ENCODE measurements at regions not wholly inside any gene's neighbourhood (a gene's known extent, or its start where the extent isn't known, plus 50 kb on each side); places are given as distances from the start of the nearest gene placed in this dataset.

DNA sequence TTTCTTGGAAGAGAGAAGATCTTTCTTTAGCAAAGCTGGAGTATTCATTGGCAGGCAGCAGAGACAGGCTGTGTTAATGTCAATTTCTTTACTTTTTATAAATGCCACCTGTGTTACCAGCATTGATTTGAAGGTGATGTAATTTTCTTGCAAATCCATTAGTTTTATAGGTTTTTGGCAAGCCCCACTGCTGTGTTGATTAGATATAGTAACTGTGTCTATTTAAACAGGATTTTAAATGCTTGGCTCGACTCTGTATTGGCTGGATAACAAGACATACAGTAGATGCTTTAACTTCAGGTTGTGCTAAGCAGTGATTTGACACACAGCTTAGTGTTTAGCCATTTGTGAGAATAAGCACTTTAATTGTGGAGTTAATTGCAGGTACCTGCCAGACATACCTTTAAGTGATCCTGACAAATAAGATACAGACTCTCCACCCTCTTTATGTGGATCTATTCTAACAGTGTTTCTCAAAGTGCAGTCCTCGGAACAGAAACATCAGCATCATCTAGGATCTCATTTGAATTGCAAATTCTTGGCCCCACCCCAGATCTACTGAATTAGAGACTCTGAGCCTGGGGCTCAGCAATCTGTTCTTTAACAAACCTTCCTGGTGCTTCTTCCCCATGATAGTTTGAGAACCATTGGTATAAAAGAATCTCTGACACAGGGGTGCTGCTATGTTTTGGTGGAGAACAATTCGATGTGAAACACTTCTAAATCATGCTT is 397.5 kb downstream of the HDGFL1 start:
- Histone ChIP-seq H3K27me3 (ENCODE audit: control insufficient read depth in 1 of 2, insufficient read depth in 2 of 2, low read length in 2 of 2) (no peaks in the 10 kb centered on the region), H3K4me1 (ENCODE audit: insufficient read depth, low read length) (no peaks in the 10 kb centered on the region), H3K9ac (ENCODE audit: insufficient read depth, low read depth, low read length) (no peak overlapping the region), H2AFZ (ENCODE audit: low read length) (no peak overlapping the region), H3K36me3 (replicated peaks in 1 of 2; ENCODE audit: control insufficient read depth in 1 of 2, insufficient read depth in 2 of 2, low read length in 2 of 2) (no peaks in the 10 kb centered on the region), H3K9me3 (ENCODE audit: low read length) (peaks cover 88% of the 10 kb centered on the region), H3K27ac (ENCODE audit: extremely low read length, insufficient read depth, low read length) (no peak overlapping the region), H3K4me3 (replicated peaks in 1 of 3; ENCODE audit: insufficient read depth in 1 of 3, low read depth in 2 of 3, low read length in 3 of 3) (no peak overlapping the region), H4K20me1 (ENCODE audit: insufficient read depth, low read length) (no peaks in the 10 kb centered on the region), H3K79me2 (ENCODE audit: insufficient read depth, low read length) (no peaks in the 10 kb centered on the region), H3K4me2 (ENCODE audit: low read depth, low read length) (no peak overlapping the region)
- CTCF ChIA-PET (ENCODE audit: low intra/inter-chr PET ratio, low total read pairs) = no interaction called here
- no peak for DNase-seq (ENCODE audit: low spot score)
- in situ Hi-C loops (cut with HindIII; ENCODE audit: extremely low pct_ligation_motif_present, low pct_unique_long_range_greater_than_20kb) = no loop called here
- WGBS (ENCODE audit: low lambda C conversion rate) = 0% methylated on average over 3 of the region's 3 CpGs
- no peak for ATAC-seq
- intact Hi-C loops (cut with micrococcal nuclease; ENCODE audit: unreplicated experiment) = no loop called here
- POLR2A ChIA-PET = no interaction called here
- no peak for FAIRE-seq
- TF ChIP-seq ZNF775 (CRISPR knock-in tag; IDR thresholded peaks at IDR 0.05; ENCODE audit: borderline replicate concordance) (no peak), HDAC1 (CRISPR knock-in tag; IDR thresholded peaks at IDR 0.05) (no peak), LCORL (IDR thresholded peaks at IDR 0.05) (no peak), LCORL (CRISPR knock-in tag; IDR thresholded peaks at IDR 0.05) (no peak), ELF1 (CRISPR knock-in tag; IDR thresholded peaks at IDR 0.05) (no peak), KDM5A (IDR thresholded peaks at IDR 0.05; ENCODE audit: borderline replicate concordance, low read length) (no peak), PHF20 (CRISPR knock-in tag; IDR thresholded peaks at IDR 0.05) (no peak)
- no TSS peak for BruUV-seq (replicated peaks)

DNA sequence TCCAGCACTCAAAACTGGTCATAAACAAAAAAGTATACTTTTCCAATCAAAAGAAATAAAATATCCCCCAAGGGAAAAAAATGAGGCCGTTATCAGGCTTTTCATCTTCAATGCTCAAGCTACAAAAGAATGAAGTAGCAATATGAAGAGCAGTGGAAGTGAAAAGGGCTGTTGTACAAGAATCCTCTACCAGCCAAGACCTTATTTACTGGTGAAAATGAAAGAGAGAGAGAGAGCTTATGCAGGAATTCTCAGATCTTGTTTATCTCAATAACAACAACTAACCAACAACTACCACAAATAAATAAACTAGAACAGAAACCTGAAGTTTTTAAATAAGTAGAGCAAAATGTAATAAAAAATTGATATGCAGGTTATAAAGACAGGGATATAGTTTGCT is 400.6 kb downstream of the HDGFL1 start:
- intact Hi-C loops (cut with micrococcal nuclease; ENCODE audit: unreplicated experiment) (no loop called here), in situ Hi-C loops (cut with HindIII; ENCODE audit: extremely low pct_ligation_motif_present, low pct_unique_long_range_greater_than_20kb) (no loop called here)
- no peak for DNase-seq (ENCODE audit: low spot score)
- H3K9ac ChIP-seq (ENCODE audit: insufficient read depth, low read depth, low read length) = no peak overlapping the region
- CTCF ChIA-PET (ENCODE audit: low intra/inter-chr PET ratio, low total read pairs) = no interaction called here
- 2% methylated on average over 1 of the region's 1 CpG for WGBS (ENCODE audit: low lambda C conversion rate)
- H3K79me2 ChIP-seq (ENCODE audit: insufficient read depth, low read length) = no peaks in the 10 kb centered on the region
- POLR2A ChIA-PET = no interaction called here
- no peak overlapping the region for H3K4me3 ChIP-seq (replicated peaks in 1 of 3; ENCODE audit: insufficient read depth in 1 of 3, low read depth in 2 of 3, low read length in 3 of 3)
- no peak overlapping the region for H2AFZ ChIP-seq (ENCODE audit: low read length)
- H3K9me3 ChIP-seq (ENCODE audit: low read length) = peaks cover 86% of the 10 kb centered on the region
- no peaks in the 10 kb centered on the region for H4K20me1 ChIP-seq (ENCODE audit: insufficient read depth, low read length)
- no peaks in the 10 kb centered on the region for H3K36me3 ChIP-seq (replicated peaks in 1 of 2; ENCODE audit: control insufficient read depth in 1 of 2, insufficient read depth in 2 of 2, low read length in 2 of 2)
- no TSS peak for BruUV-seq (replicated peaks)
- H3K27ac ChIP-seq (ENCODE audit: extremely low read length, insufficient read depth, low read length) = no peak overlapping the region
- no peak for ATAC-seq
- no peaks in the 10 kb centered on the region for H3K27me3 ChIP-seq (ENCODE audit: control insufficient read depth in 1 of 2, insufficient read depth in 2 of 2, low read length in 2 of 2)
- FAIRE-seq = no peak
- no peaks in the 10 kb centered on the region for H3K4me1 ChIP-seq (ENCODE audit: insufficient read depth, low read length)
- H3K4me2 ChIP-seq (ENCODE audit: low read depth, low read length) = no peak overlapping the region
- TF ChIP-seq, protein P1, sequence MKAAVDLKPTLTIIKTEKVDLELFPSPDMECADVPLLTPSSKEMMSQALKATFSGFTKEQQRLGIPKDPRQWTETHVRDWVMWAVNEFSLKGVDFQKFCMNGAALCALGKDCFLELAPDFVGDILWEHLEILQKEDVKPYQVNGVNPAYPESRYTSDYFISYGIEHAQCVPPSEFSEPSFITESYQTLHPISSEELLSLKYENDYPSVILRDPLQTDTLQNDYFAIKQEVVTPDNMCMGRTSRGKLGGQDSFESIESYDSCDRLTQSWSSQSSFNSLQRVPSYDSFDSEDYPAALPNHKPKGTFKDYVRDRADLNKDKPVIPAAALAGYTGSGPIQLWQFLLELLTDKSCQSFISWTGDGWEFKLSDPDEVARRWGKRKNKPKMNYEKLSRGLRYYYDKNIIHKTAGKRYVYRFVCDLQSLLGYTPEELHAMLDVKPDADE (CRISPR knock-in tag; IDR thresholded peaks at IDR 0.05) = no peak
- TF ChIP-seq, protein P2, sequence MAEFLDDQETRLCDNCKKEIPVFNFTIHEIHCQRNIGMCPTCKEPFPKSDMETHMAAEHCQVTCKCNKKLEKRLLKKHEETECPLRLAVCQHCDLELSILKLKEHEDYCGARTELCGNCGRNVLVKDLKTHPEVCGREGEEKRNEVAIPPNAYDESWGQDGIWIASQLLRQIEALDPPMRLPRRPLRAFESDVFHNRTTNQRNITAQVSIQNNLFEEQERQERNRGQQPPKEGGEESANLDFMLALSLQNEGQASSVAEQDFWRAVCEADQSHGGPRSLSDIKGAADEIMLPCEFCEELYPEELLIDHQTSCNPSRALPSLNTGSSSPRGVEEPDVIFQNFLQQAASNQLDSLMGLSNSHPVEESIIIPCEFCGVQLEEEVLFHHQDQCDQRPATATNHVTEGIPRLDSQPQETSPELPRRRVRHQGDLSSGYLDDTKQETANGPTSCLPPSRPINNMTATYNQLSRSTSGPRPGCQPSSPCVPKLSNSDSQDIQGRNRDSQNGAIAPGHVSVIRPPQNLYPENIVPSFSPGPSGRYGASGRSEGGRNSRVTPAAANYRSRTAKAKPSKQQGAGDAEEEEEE (CRISPR knock-in tag; IDR thresholded peaks at IDR 0.05; ENCODE audit: borderline replicate concordance) = no peak
- TF ChIP-seq POLR2G (IDR thresholded peaks at IDR 0.05; ENCODE audit: low read depth, low read length) (no peak), ZNF720 (CRISPR knock-in tag; IDR thresholded peaks at IDR 0.05) (no peak), U2AF1 (optimal IDR thresholded peaks at IDR 0.05; ENCODE audit: low read depth, low read length) (no peak), ATM (IDR thresholded peaks at IDR 0.05; ENCODE audit: borderline replicate concordance) (no peak), TMF1 (CRISPR knock-in tag; IDR thresholded peaks at IDR 0.05; ENCODE audit: low read depth) (no peak)
- TF ChIP-seq, protein P3, sequence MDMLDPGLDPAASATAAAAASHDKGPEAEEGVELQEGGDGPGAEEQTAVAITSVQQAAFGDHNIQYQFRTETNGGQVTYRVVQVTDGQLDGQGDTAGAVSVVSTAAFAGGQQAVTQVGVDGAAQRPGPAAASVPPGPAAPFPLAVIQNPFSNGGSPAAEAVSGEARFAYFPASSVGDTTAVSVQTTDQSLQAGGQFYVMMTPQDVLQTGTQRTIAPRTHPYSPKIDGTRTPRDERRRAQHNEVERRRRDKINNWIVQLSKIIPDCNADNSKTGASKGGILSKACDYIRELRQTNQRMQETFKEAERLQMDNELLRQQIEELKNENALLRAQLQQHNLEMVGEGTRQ (IDR thresholded peaks at IDR 0.05; ENCODE audit: low read depth, low read length) = no peak
- TF ChIP-seq, protein P3 (CRISPR knock-in tag; IDR thresholded peaks at IDR 0.05; ENCODE audit: borderline replicate concordance) = no peak

All from HepG2 (cell line).